GM20000 (cell line): ENCODE measurements at regions not wholly inside any gene's neighbourhood (a gene's known extent, or its start where the extent isn't known, plus 50 kb on each side); places are given as distances from the start of the nearest gene placed in this dataset.

Source experiments
- DNase-seq: peaks from one replicate; pipeline ENCODE4 v3.0.0; 2012; ENCODE audit warnings: low spot score
- TF ChIP-seq, protein P1 (sequence below): IDR thresholded peaks from 2 replicates; pipeline ENCODE4 v1.5.1; 2012; ENCODE audit warnings: mild to moderate bottlenecking, control low read depth; ENCODE audit errors: extremely low read depth, missing control alignments

DNA sequence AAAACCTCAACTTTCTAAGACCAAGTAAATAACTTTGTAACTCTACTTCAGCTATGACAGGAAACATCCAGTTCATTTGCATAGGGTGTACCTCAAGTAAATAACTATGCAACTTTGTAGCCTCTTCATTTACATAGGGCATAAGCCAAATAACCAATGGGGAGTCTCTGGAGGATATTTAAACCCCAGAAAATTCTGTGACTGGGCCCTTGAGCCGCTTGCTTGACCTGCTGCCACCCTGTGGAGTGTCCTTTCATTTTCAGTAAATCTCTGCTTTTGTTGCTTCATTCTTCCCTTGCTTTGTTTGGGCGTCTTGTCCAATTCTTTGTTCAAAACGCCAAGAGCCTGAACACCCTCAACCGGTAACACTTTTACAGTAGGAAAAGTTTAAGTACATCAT lies 1112.7 kb upstream of the NRXN1 start:
- DNase-seq = no peak
- TF ChIP-seq, protein P1, sequence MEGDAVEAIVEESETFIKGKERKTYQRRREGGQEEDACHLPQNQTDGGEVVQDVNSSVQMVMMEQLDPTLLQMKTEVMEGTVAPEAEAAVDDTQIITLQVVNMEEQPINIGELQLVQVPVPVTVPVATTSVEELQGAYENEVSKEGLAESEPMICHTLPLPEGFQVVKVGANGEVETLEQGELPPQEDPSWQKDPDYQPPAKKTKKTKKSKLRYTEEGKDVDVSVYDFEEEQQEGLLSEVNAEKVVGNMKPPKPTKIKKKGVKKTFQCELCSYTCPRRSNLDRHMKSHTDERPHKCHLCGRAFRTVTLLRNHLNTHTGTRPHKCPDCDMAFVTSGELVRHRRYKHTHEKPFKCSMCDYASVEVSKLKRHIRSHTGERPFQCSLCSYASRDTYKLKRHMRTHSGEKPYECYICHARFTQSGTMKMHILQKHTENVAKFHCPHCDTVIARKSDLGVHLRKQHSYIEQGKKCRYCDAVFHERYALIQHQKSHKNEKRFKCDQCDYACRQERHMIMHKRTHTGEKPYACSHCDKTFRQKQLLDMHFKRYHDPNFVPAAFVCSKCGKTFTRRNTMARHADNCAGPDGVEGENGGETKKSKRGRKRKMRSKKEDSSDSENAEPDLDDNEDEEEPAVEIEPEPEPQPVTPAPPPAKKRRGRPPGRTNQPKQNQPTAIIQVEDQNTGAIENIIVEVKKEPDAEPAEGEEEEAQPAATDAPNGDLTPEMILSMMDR = no peak

DNA sequence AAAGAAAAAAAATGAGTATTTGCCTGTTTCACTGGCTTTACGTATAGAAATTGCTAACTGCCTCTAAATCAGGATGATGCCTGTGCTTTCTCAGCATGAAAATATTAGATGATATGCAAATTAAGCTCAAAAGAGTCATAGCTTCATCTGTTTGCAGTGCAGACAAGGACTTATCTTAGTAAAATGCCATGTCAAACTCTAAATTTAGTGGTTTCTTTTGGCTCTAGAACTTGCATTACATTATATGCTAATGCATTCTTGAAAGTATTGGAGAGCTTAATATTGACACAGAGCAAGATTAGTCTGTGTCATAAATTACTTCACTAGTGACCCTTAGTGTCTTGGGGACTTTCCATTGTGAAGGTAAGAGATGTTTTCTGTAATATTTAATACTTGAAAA lies 1109.1 kb upstream of the NRXN1 start:
- DNase-seq = no peak
- TF ChIP-seq, protein P1 = no peak

DNA sequence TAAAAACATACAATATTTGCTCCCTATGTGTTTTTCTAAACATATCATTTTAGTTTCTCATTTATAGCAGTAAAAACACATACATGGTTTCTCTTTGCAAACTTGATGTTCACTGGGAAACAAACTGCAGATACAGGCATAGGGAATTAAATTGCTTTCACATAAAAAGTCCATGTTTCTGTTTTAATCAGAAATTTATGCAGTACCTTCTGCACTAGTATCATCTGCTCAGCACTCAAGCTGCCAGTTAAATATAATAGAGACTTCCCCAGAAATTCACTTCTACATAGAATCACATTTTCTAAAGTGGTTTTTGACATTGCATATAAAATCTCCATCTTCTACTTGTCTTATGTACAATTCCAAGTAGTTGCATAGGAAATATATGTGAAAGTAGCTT lies 1107.3 kb upstream of the NRXN1 start:
- TF ChIP-seq, protein P1 = no peak
- no peak for DNase-seq

DNA sequence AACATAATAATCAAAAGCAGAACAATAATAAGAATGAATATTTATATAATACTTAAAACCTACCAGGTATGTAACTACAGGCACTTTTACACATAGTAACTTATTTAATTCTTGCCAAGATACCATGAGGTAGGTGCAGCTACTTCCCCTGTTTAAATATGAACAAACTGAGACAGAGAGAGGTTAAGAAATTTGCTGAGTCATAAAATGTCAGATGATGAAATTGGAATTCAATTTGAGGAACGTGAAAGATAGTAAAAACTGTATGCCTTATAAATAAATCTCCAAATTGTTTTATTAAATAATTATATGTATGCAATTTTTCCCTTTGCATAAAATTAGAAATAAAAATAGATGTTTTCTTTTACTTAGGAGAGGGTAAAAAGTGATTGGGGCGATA lies 1103.3 kb upstream of the NRXN1 start:
- TF ChIP-seq, protein P1 = no peak
- DNase-seq = no peak

DNA sequence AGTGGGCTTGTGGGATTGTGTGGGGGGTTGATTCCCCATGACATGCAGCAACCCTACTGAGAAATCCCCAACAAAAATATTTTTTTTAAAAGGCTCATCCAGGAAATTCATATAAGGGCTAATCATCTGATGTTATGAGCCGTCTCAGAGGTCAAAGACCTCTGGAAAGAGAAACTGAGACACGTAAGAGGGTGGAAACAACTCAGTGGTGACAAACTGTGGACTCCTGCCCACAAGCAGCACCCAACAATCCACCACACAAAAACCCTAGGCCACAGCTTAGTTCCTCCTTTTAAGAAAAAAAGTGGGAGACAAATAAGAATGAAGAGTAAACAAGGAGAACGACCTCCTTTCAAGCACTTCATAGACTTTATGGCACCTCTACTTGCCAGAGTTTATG lies 1096.1 kb upstream of the NRXN1 start:
- no peak for DNase-seq
- TF ChIP-seq, protein P1 = no peak

DNA sequence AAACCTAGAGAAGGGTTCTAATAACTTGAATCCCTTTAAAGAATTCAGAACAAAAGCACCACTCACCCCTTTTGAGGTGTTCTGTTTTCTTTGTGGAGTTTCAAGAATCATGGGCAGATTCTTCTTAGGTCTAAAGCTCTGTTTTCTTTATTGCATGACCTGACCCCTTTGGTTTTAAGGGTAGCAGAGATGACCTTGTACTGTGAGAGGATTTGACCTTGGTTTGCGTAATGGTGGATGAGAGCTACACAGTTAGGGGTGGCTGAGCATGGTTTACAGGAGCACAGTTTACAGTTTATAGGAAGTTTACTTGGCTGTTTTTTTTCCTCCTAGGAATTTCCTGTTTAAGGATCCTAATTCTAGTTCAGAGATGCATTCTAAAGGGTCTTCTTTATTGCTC lies 1095.6 kb upstream of the NRXN1 start:
- TF ChIP-seq, protein P1 = no peak
- no peak for DNase-seq

DNA sequence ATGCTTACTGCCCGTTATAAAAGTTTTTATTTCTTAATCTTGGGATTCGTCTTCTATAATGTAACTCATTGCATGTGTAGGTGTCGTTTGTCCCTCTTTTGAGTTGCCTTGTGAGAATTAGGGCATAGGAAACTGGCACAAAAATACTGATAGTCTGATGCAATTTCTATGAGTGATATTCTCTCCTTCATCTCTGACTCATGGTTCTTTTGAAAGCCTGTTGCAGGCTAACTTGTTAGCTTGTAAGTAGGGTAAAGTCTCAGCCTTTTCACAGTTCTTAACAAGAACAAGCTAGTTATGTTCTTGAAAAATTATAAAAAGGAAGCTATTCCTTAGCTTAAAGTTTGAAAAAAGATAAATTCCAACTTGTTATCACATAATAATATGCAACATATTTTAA lies 1085.4 kb upstream of the NRXN1 start:
- no peak for DNase-seq
- TF ChIP-seq, protein P1 = no peak
